ENCODE measurements at regions not wholly inside any gene's neighbourhood (a gene's known extent, or its start where the extent isn't known, plus 50 kb on each side); places are given as distances from the start of the nearest gene placed in this dataset.
A peak's percentile ranks its signal among the peaks of the same experiment; 100 is the strongest.

GRCh38 chr2:122164964-122165363 lies 409.5 kb downstream of the TSN start:
- Mint-ChIP-seq H3K36me3 (ENCODE audit: low read depth) (no peaks in the 10 kb centered on the region), H3K27ac (ENCODE audit: unreplicated experiment) (no peak overlapping the region), H3K4me3 (no peak overlapping the region), H3K9me3 (no peaks in the 10 kb centered on the region), H3K4me1 (no peaks in the 10 kb centered on the region), H3K27me3 (ENCODE audit: low read depth) (no peaks in the 10 kb centered on the region)
- no peak for TF ChIP-seq CTCF (conservative IDR thresholded peaks at IDR 0.05)
- DNase-seq (ENCODE audit: low read depth, low spot score) = no peak

GRCh38 chr2:122166820-122167219 lies 411.4 kb downstream of the TSN start:
- Mint-ChIP-seq H3K4me3 (no peak overlapping the region), H3K4me1 (no peaks in the 10 kb centered on the region), H3K9me3 (no peaks in the 10 kb centered on the region), H3K27ac (ENCODE audit: unreplicated experiment) (peak overlapping the region; percentile 29), H3K36me3 (ENCODE audit: low read depth) (no peaks in the 10 kb centered on the region), H3K27me3 (ENCODE audit: low read depth) (no peaks in the 10 kb centered on the region)
- no peak for DNase-seq (ENCODE audit: low read depth, low spot score)
- no peak for TF ChIP-seq CTCF (conservative IDR thresholded peaks at IDR 0.05)

GRCh38 chr2:122167515-122167914 lies 412.1 kb downstream of the TSN start:
- no peak for TF ChIP-seq CTCF (conservative IDR thresholded peaks at IDR 0.05)
- Mint-ChIP-seq H3K9me3 (no peaks in the 10 kb centered on the region), H3K4me1 (no peaks in the 10 kb centered on the region)

GRCh38 chr2:122168799-122169198 lies 413.3 kb downstream of the TSN start:
- H3K9me3 Mint-ChIP-seq = no peaks in the 10 kb centered on the region
- H3K27me3 Mint-ChIP-seq (ENCODE audit: low read depth) = no peaks in the 10 kb centered on the region
- TF ChIP-seq CTCF (conservative IDR thresholded peaks at IDR 0.05) = peak; percentile 15
- DNase-seq (ENCODE audit: low read depth, low spot score) = no peak
- H3K4me1 Mint-ChIP-seq = no peaks in the 10 kb centered on the region
- H3K4me3 Mint-ChIP-seq = no peak overlapping the region
- H3K27ac Mint-ChIP-seq (ENCODE audit: unreplicated experiment) = no peak overlapping the region
- no peaks in the 10 kb centered on the region for H3K36me3 Mint-ChIP-seq (ENCODE audit: low read depth)

More at GRCh38 chr2:122167515-122167914, 412.1 kb downstream of the TSN start:
- Mint-ChIP-seq H3K4me3 (no peak overlapping the region), H3K27ac (ENCODE audit: unreplicated experiment) (no peak overlapping the region), H3K36me3 (ENCODE audit: low read depth) (no peaks in the 10 kb centered on the region), H3K27me3 (ENCODE audit: low read depth) (no peaks in the 10 kb centered on the region)
- no peak for DNase-seq (ENCODE audit: low read depth, low spot score)

GRCh38 chr2:122172812-122173211 lies 417.4 kb downstream of the TSN start:
- no peak overlapping the region for H3K27ac Mint-ChIP-seq (ENCODE audit: unreplicated experiment)
- H3K27me3 Mint-ChIP-seq (ENCODE audit: low read depth) = no peaks in the 10 kb centered on the region
- no peak overlapping the region for H3K4me3 Mint-ChIP-seq
- H3K9me3 Mint-ChIP-seq = no peaks in the 10 kb centered on the region
- no peak for DNase-seq (ENCODE audit: low read depth, low spot score)
- no peaks in the 10 kb centered on the region for H3K4me1 Mint-ChIP-seq
- TF ChIP-seq CTCF (conservative IDR thresholded peaks at IDR 0.05) = no peak
- H3K36me3 Mint-ChIP-seq (ENCODE audit: low read depth) = no peaks in the 10 kb centered on the region

- Mint-ChIP-seq H3K27me3 (ENCODE audit: low read depth) (no peaks in the 10 kb centered on the region), H3K4me3 (no peak overlapping the region), H3K4me1 (peaks cover 9% of the 10 kb centered on the region), H3K27ac (ENCODE audit: unreplicated experiment) (no peak overlapping the region), H3K36me3 (ENCODE audit: low read depth) (no peaks in the 10 kb centered on the region), H3K9me3 (no peaks in the 10 kb centered on the region)
- DNase-seq (ENCODE audit: low read depth, low spot score) = no peak
- no peak for TF ChIP-seq CTCF (conservative IDR thresholded peaks at IDR 0.05)
Observed at GRCh38 chr2:122174061-122174460, 418.6 kb downstream of the TSN start.

All from neural crest cell (in vitro differentiated cells).